Activated CD8-positive, alpha-beta memory T cell treated with anti-CD3 and anti-CD28 coated beads, Interleukin-2, amount 50 U/mL, for 1 hour (primary cell): ENCODE measurements at regions not wholly inside any gene's neighbourhood (a gene's known extent, or its start where the extent isn't known, plus 50 kb on each side); places are given as distances from the start of the nearest gene placed in this dataset.
A peak's percentile ranks its signal among the peaks of the same experiment; 100 is the strongest.
"Not testable (repeated sequence)": the region's sequence is repeated elsewhere in the genome, so short reads cannot be mapped to it uniquely, and the experiment has no call there.

Experiments used
- DNase-seq: peaks from one replicate; pipeline ENCODE4 v3.0.0-alpha.2; 2020; ENCODE audit errors: extremely low read depth

- DNase-seq, result no peak
These were observed 76.3 kb downstream of the DRAM2 start for GRCh38 chr1:111063595-111063994.

- no peak for DNase-seq
These were observed 77.3 kb downstream of the DRAM2 start for GRCh38 chr1:111062624-111063023.

- no peak for DNase-seq
These were observed 77.8 kb downstream of the DRAM2 start for GRCh38 chr1:111062081-111062480.

GRCh38 chr1:111054656-111055055 is 85.2 kb downstream of the DRAM2 start:
- DNase-seq, result no peak

- no peak for DNase-seq
These were observed 87.6 kb downstream of the DRAM2 start for GRCh38 chr1:111052246-111052645.

GRCh38 chr1:111048253-111048652 is 84.5 kb upstream of the LRIF1 start:
- DNase-seq, result not testable (repeated sequence)

- no peak for DNase-seq
These were observed 81.5 kb upstream of the LRIF1 start for GRCh38 chr1:111045033-111045722.

GRCh38 chr1:111032295-111032897 is 68.7 kb upstream of the LRIF1 start:
- DNase-seq, result peak; percentile 3

GRCh38 chr1:111030590-111030989 is 66.9 kb upstream of the LRIF1 start:
- DNase-seq, result peak; percentile 12

- no peak for DNase-seq
These were observed 61.4 kb upstream of the LRIF1 start for GRCh38 chr1:111025109-111025508.

- no peak for DNase-seq
These were observed 51.5 kb upstream of the LRIF1 start for GRCh38 chr1:111015222-111015621.
